IMR-90 (cell line): ENCODE measurements at regions not wholly inside any gene's neighbourhood (a gene's known extent, or its start where the extent isn't known, plus 50 kb on each side); places are given as distances from the start of the nearest gene placed in this dataset.

Source experiments
- ATAC-seq: fragments of 200-7000 bp; cut with Tn5 transposase; 2 replicates; pipeline ENCODE4 v1.9.1; 2020; ENCODE audit warnings: low read depth, mild to moderate bottlenecking, moderate library complexity
- BruUV-seq: library from RNA; stranded (reverse); fragments of 400-500 nt; replicated peaks from 2 replicates; lab custom pipeline; 2021; lab: Mats Ljungman, UMichigan
- CTCF ChIA-PET: fragments of 300-600 bp; formaldehyde crosslinking; extraction: SDS; loops from one replicate; lab custom pipeline; 2021; ENCODE audit warnings: antibody characterized with exemption; lab: Yijun Ruan, JAX
- POLR2A ChIA-PET: fragments of 300-600 bp; sonication (Branson Sonifier 250); formaldehyde crosslinking; loops from one replicate; lab custom pipeline; 2022; ENCODE audit warnings: antibody characterized with exemption; ENCODE audit not compliant: unreplicated experiment; lab: Charles Lee
- DNase-seq: peaks from one replicate; pipeline ENCODE4 v3.0.0; 2013
- H2AFZ ChIP-seq: replicated peaks from 2 replicates; pipeline ENCODE3; 2013; ENCODE audit warnings: low read length, mild to moderate bottlenecking; ENCODE audit not compliant: poor library complexity
- H2AK5ac ChIP-seq: 2 replicates; pipeline ENCODE4 v1.6.1; 2013; ENCODE audit warnings: low read depth, low read length, inconsistent platforms
- H2AK9ac ChIP-seq: replicated peaks from 2 replicates; pipeline ENCODE3; 2013; ENCODE audit warnings: mild to moderate bottlenecking, low read depth, low read length, moderate library complexity; ENCODE audit not compliant: poor library complexity
- H2BK120ac ChIP-seq: 2 replicates; pipeline ENCODE4 v1.6.1; 2013; ENCODE audit warnings: low read depth, low read length, inconsistent platforms
- H2BK15ac ChIP-seq: 3 replicates; pipeline ENCODE4 v1.6.1; 2013; ENCODE audit warnings: low read depth, low read length, inconsistent platforms
- H2BK20ac ChIP-seq: 2 replicates; pipeline ENCODE4 v1.6.1; 2013; ENCODE audit warnings: low read depth, mild to moderate bottlenecking, inconsistent platforms, low read length, moderate library complexity
- H2BK5ac ChIP-seq: 2 replicates; pipeline ENCODE4 v1.6.1; 2013; ENCODE audit warnings: mild to moderate bottlenecking, low read depth, low read length, inconsistent platforms; ENCODE audit not compliant: poor library complexity, severe bottlenecking
- H3K14ac ChIP-seq: replicated peaks from 2 replicates; pipeline ENCODE4 v1.6.1; 2013; ENCODE audit warnings: low read depth, low read length, inconsistent platforms
- H3K18ac ChIP-seq: 2 replicates; pipeline ENCODE4 v1.6.1; 2013; ENCODE audit warnings: low read depth, low read length, control low read depth
- H3K23ac ChIP-seq: 2 replicates; pipeline ENCODE4 v1.6.1; 2013; ENCODE audit warnings: low read depth, low read length, inconsistent platforms
- H3K27ac ChIP-seq: 2 replicates; pipeline ENCODE4 v1.5.1; 2013; ENCODE audit warnings: mild to moderate bottlenecking, control low read depth, low read length; ENCODE audit not compliant: insufficient read depth
- H3K27me3 ChIP-seq: 2 replicates; pipeline ENCODE4 v1.6.1; 2013; ENCODE audit warnings: low read length; ENCODE audit not compliant: control insufficient read depth, insufficient read depth
- H3K36me3 ChIP-seq: 2 replicates; pipeline ENCODE4 v1.6.1; 2013; ENCODE audit warnings: low read length, mixed read lengths; ENCODE audit not compliant: control insufficient read depth, insufficient read depth
- H3K4ac ChIP-seq: 2 replicates; pipeline ENCODE4 v1.6.1; 2013; ENCODE audit warnings: low read depth, low read length, inconsistent platforms
- H3K4me1 ChIP-seq: 2 replicates; pipeline ENCODE4 v1.6.1; 2013; ENCODE audit warnings: low read length, mixed read lengths; ENCODE audit not compliant: control insufficient read depth, insufficient read depth
- H3K4me2 ChIP-seq: 2 replicates; pipeline ENCODE4 v1.6.1; 2013; ENCODE audit warnings: low read depth, mild to moderate bottlenecking, control low read depth, low read length, moderate library complexity
- H3K4me3 ChIP-seq: 2 replicates; pipeline ENCODE4 v1.5.1; 2013; ENCODE audit warnings: low read depth, mild to moderate bottlenecking, control low read depth, low read length, moderate library complexity; ENCODE audit not compliant: insufficient read depth
- H3K56ac ChIP-seq: 2 replicates; pipeline ENCODE4 v1.6.1; 2013; ENCODE audit warnings: low read length, inconsistent platforms; ENCODE audit not compliant: insufficient read depth; ENCODE audit errors: extremely low read depth
- H3K79me1 ChIP-seq, 2 experiments: 2 replicates each; pipeline ENCODE4 v1.6.1; 2013; ENCODE audit warnings: low read length in 2 of 2, inconsistent platforms in 1 of 2, low read depth in 1 of 2
- H3K9ac ChIP-seq: 2 replicates; pipeline ENCODE4 v1.6.1; 2013; ENCODE audit warnings: low read depth, low read length, control low read depth
- H3K9me1 ChIP-seq: 2 replicates; pipeline ENCODE4 v1.6.1; 2013; ENCODE audit warnings: low read length, inconsistent platforms; ENCODE audit not compliant: insufficient read depth
- H3K9me3 ChIP-seq: 2 replicates; pipeline ENCODE4 v1.6.1; 2013; ENCODE audit warnings: low read length; ENCODE audit not compliant: control insufficient read depth, insufficient read depth
- H4K20me1 ChIP-seq: 2 replicates; pipeline ENCODE4 v1.6.1; 2013; ENCODE audit warnings: low read length, inconsistent platforms; ENCODE audit not compliant: insufficient read depth
- H4K5ac ChIP-seq: 2 replicates; pipeline ENCODE4 v1.6.1; 2013; ENCODE audit warnings: mild to moderate bottlenecking, low read depth, low read length, control low read depth
- H4K8ac ChIP-seq, 2 experiments: 2 replicates each; pipeline ENCODE4 v1.6.1; 2013; ENCODE audit warnings: low read depth in 2 of 2, low read length in 2 of 2, control low read depth in 1 of 2, inconsistent platforms in 1 of 2
- H4K91ac ChIP-seq: 2 replicates; pipeline ENCODE4 v1.6.1; 2013; ENCODE audit warnings: low read depth, low read length, inconsistent platforms; ENCODE audit not compliant: insufficient read depth
- BHLHE40 ChIP-seq: fragments of 150-350 bp; IDR thresholded peaks from 2 replicates; pipeline ENCODE4 v1.6.1; 2016; ENCODE audit warnings: mild to moderate bottlenecking, low read depth, low read length
- CEBPB ChIP-seq: IDR thresholded peaks from 2 replicates; pipeline ENCODE4 v1.6.1; 2012; ENCODE audit warnings: low read depth, low read length, improper control_type of control experiment
- CHD1 ChIP-seq: IDR thresholded peaks from 2 replicates; pipeline ENCODE4 v1.6.1; 2012; ENCODE audit warnings: low read depth, low read length, improper control_type of control experiment
- CTCF ChIP-seq: conservative IDR thresholded peaks from 2 replicates; pipeline ENCODE4 v1.5.1; 2012; ENCODE audit warnings: mild to moderate bottlenecking, low read depth, low read length, improper control_type of control experiment
- FOS ChIP-seq: fragments of 150-350 bp; IDR thresholded peaks from 2 replicates; pipeline ENCODE4 v1.6.1; 2016; ENCODE audit warnings: low read depth, low read length
- MAFK ChIP-seq: IDR thresholded peaks from 2 replicates; pipeline ENCODE4 v1.6.1; 2012; ENCODE audit warnings: low read depth, low read length, improper control_type of control experiment
- MAZ ChIP-seq: IDR thresholded peaks from 2 replicates; pipeline ENCODE4 v1.6.1; 2012; ENCODE audit warnings: low read depth, mild to moderate bottlenecking, low read length, improper control_type of control experiment, moderate library complexity, borderline replicate concordance
- MXI1 ChIP-seq: IDR thresholded peaks from 2 replicates; pipeline ENCODE4 v1.6.1; 2012; ENCODE audit warnings: low read depth, mild to moderate bottlenecking, low read length, moderate library complexity, borderline replicate concordance
- NFE2L2 ChIP-seq: fragments of 150-350 bp; IDR thresholded peaks from 2 replicates; pipeline ENCODE4 v1.6.1; 2016; ENCODE audit warnings: low read depth, mild to moderate bottlenecking, low read length
- POLR2A ChIP-seq: IDR thresholded peaks from 2 replicates; pipeline ENCODE4 v1.6.1; 2012; ENCODE audit warnings: mild to moderate bottlenecking, low read depth, low read length
- RAD21 ChIP-seq: IDR thresholded peaks from 2 replicates; pipeline ENCODE4 v1.6.1; 2012; ENCODE audit warnings: low read length, improper control_type of control experiment
- RCOR1 ChIP-seq: IDR thresholded peaks from 2 replicates; pipeline ENCODE4 v1.6.1; 2012; ENCODE audit warnings: mild to moderate bottlenecking, low read length, improper control_type of control experiment; ENCODE audit not compliant: insufficient replicate concordance
- RFX5 ChIP-seq: IDR thresholded peaks from 2 replicates; pipeline ENCODE4 v1.8.0; 2012; ENCODE audit warnings: low read depth, mild to moderate bottlenecking, low read length, moderate library complexity
- SMC3 ChIP-seq: fragments of 150-350 bp; IDR thresholded peaks from 2 replicates; pipeline ENCODE4 v1.6.1; 2016; ENCODE audit warnings: low read depth, mild to moderate bottlenecking, antibody characterized with exemption, low read length, moderate library complexity
- WGBS, 2 experiments: methylation state at CpG; one replicate each; pipeline versions ENCODE4 v1.1.5 to v1.1.7; 2013; ENCODE audit warnings: missing lambda C conversion rate in 2 of 2; ENCODE audit not compliant: insufficient read length in 1 of 2; ENCODE audit errors: extremely low coverage in 2 of 2; 5-methylcytosine and 5-hydroxymethylcytosine counted together
- dilution Hi-C: fragments of 300-500 bp; cut with HindIII; formaldehyde crosslinking; loops from one replicate; pipeline ENCODE4 v1.14.3; 2018; ENCODE audit warnings: low sequenced_read_pairs; ENCODE audit not compliant: unreplicated experiment
- in situ Hi-C: fragments of 300-500 bp; cut with MboI; formaldehyde crosslinking; loops from 3 replicates; pipeline ENCODE4 v1.14.3; 2019; ENCODE audit warnings: low sequenced_read_pairs, inconsistent platforms, mixed read lengths
- intact Hi-C: fragments of 100-400 bp; cut with micrococcal nuclease; formaldehyde crosslinking; loops from 2 replicates; pipeline ENCODE4 v1.10.0; 2022
- TF ChIP-seq, protein P1 (sequence below): fragments of 150-350 bp; IDR thresholded peaks from 2 replicates; pipeline ENCODE4 v1.6.1; 2017; ENCODE audit warnings: mild to moderate bottlenecking, antibody characterized with exemption, low read length, low read depth

DNA sequence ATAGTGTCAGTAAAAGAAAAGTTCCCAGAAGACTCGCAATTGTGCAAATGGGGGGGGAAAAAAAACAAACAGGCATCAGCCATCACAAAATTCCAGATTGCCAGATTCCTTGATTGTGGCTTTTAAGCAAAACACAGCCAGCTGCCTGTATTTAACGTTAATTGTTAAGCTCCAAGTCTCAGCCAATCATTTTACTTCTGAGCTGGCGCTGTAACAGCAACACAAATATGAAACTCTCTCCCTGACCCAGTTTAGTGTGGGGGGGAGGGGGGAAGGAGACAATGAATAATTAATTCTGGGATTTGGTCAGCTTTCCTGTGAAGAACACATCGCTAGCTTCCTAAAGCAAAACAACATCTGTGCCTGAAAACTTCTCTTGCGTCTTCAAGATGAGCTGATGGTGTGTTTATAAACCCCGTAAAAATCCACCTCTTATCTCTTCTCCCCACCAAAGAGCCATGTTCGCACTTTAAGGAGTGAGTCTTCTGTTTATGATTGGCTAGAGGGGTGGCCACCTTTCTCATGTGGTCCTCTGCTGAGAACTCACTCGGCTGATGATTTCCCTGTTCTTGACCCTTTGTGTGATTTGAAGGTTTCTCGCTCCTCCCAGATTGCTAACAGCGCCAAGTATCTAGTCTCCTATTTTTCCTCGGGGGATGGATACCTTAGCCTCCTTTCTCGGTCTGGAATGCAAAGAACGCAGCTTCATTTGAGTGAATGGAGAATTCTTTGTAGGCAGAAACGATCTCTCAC, 160.2 kb upstream of the DAPK1 start:
- no CpG with 5 or more reads among the region's 14 CpGs for WGBS, 2 experiments
- no peak overlapping the region for H2BK15ac ChIP-seq
- H2AK5ac ChIP-seq = no peak overlapping the region
- dilution Hi-C loops (loop anchor here (10.0 kb wide), 1 partner anchor 327 kb away; no protein-coding TSS in a partner anchor), in situ Hi-C loops (loop anchor here (5.0 kb wide), 1 partner anchor 325 kb away; no protein-coding TSS in a partner anchor), intact Hi-C loops (loop anchor here (1.0 to 5.0 kb wide), 4 partner anchors 265 to 476 kb away; no protein-coding TSS in a partner anchor)
- no peak overlapping the region for H2BK120ac ChIP-seq
- no peak overlapping the region for H4K91ac ChIP-seq
- H4K8ac ChIP-seq = no peak overlapping the region
- H4K5ac ChIP-seq = no peak overlapping the region
- H3K56ac ChIP-seq = no peak overlapping the region
- ChIA-PET CTCF (interaction anchor here (0.6 to 1.2 kb wide), 5 partner anchors 262 to 389 kb away, joined by 3 to 15 read pairs (median 3); no protein-coding TSS in a partner anchor), POLR2A (no interaction called here)
- no peak overlapping the region for H2AFZ ChIP-seq
- H2AK9ac ChIP-seq = no peak overlapping the region
- no peak overlapping the region for H2BK5ac ChIP-seq
- peaks cover 25% of the 10 kb centered on the region for H3K27me3 ChIP-seq
- no peak overlapping the region for H3K27ac ChIP-seq
- H3K4me1 ChIP-seq = peaks cover 4% of the 10 kb centered on the region; the same call in 1 of the 2 replicates
- no peaks in the 10 kb centered on the region for H3K36me3 ChIP-seq
- peak overlapping the region; percentile 95 for H3K4me2 ChIP-seq
- BruUV-seq = no TSS peak
- no peak overlapping the region for H3K14ac ChIP-seq
- no peaks in the 10 kb centered on the region for H3K9me1 ChIP-seq
- peaks cover 2% of the 10 kb centered on the region; the same call in 1 of the 2 replicates for H3K9me3 ChIP-seq
- TF ChIP-seq CHD1 = no peak
- no peak for TF ChIP-seq FOS
- no peak for TF ChIP-seq SMC3
- no peak for TF ChIP-seq RAD21
- TF ChIP-seq MAFK = no peak
- TF ChIP-seq, protein P1, sequence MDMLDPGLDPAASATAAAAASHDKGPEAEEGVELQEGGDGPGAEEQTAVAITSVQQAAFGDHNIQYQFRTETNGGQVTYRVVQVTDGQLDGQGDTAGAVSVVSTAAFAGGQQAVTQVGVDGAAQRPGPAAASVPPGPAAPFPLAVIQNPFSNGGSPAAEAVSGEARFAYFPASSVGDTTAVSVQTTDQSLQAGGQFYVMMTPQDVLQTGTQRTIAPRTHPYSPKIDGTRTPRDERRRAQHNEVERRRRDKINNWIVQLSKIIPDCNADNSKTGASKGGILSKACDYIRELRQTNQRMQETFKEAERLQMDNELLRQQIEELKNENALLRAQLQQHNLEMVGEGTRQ = no peak
- no peak for TF ChIP-seq RFX5
- no peak for TF ChIP-seq MXI1
- no peak for TF ChIP-seq RCOR1
- TF ChIP-seq NFE2L2 = no peak
- TF ChIP-seq CTCF = no peak
- no peak for TF ChIP-seq MAZ
- TF ChIP-seq CEBPB = no peak
- no peak for TF ChIP-seq POLR2A
- no peak for TF ChIP-seq BHLHE40
- H2BK20ac ChIP-seq = no peak overlapping the region
- peak overlapping the region; percentile 9; the same call in 1 of the 2 replicates for H3K9ac ChIP-seq
- no peak overlapping the region for H3K23ac ChIP-seq
- H3K4ac ChIP-seq = no peak overlapping the region
- no peaks in the 10 kb centered on the region for H4K20me1 ChIP-seq
- ATAC-seq (peak; percentile 55), DNase-seq (no peak)
- H3K18ac ChIP-seq = no peak overlapping the region
- no peaks in the 10 kb centered on the region for H3K79me1 ChIP-seq
- H3K4me3 ChIP-seq = peak overlapping the region; percentile 30
